ENCODE measurements at regions not wholly inside any gene's neighbourhood (a gene's known extent, or its start where the extent isn't known, plus 50 kb on each side); places are given as distances from the start of the nearest gene placed in this dataset.

DNA sequence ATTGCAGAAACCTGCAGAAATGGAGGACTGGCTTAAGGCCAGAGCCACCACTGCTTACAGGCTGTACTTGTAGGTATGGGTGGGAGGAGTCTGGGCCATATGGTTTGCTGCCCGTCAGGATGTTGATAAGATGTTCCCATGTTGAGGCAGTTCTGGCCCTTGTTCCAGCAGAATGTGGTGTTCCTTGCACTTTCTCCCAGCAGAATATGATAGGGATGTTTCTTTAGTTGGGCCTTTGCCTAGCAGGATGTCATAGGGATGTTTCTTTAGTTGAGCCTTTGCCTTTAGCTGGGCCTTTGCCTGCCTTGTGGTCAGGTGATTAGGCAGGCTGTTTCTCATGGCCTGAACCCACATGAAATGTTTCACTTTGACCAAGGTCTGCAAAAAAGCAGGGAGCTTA, 139.1 kb upstream of the PAQR3 start:
- DNase-seq = no peak

DNA sequence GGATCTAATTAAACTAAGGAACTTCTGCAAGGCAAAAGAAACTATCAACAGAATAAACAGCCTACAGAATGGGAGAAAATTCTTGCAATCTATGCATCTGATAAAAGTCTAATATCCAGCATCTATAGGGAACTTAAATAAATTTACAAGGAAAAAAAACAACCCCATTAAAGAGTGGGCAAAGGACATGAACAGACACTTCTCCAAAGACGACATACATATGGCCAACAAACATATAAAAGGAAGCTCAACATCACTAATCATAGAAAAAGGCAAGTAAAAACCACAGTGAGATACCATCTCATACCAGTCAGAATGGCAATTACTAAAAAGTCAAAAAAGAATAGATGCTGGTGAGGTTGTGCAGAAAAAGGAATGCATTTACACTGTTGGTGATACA, 134.8 kb upstream of the PAQR3 start:
- no peak for DNase-seq

DNA sequence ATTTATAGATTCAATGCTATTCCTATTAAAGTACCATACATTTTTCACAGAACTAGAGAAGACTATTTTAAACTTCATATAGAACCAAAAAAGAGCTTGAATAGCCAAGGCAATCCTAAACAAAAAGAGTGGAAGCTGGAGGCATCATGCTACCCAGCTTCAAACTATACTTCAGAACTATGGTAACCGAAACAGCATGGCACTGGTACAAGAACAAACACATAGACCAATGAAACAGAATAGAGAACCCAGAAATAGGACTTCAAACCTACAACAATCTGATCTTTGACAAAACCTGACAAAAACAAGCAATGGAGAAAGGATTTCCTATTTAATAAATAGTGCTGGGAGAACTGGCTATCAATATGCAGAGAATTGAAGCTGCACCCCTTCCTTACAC, 134.2 kb upstream of the PAQR3 start:
- no peak for DNase-seq

DNA sequence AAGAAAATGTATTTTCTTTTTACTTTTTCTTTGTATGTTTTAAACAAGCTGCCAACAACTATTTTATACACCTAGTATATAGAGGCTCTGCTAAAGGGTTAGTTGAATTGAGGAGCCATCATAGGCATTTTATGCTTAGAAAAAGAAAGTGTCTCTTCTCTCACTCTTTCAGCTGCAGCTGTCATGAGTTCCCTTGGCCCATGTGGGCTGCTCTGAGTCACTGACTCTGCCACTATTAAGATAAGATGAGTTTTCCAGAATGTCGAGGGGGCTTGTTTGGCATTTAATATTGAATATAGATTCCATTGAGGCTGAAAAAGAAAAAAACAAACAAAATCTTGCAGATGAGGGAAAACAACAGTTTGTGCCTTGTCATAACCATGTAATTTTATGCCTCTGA, 126.0 kb upstream of the PAQR3 start:
- no peak for DNase-seq

DNA sequence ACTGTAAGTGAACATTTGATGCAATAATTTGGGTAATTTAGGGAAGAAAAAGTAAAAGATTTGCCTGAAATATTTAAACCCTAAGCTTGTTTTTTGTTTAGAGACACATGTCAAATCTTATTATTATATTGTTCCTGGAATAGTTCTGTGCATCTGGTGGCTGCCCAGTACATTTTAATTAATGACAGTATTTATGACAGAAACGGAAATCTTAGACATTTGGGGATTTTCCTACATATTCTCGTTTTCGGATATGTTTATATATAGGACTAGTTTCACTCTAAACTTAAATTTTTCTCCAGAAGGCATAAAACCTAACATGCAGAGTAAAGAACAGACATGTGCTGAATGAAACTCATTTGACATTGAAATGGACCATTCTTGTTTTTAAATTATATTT, 125.6 kb upstream of the PAQR3 start:
- no peak for DNase-seq

DNA sequence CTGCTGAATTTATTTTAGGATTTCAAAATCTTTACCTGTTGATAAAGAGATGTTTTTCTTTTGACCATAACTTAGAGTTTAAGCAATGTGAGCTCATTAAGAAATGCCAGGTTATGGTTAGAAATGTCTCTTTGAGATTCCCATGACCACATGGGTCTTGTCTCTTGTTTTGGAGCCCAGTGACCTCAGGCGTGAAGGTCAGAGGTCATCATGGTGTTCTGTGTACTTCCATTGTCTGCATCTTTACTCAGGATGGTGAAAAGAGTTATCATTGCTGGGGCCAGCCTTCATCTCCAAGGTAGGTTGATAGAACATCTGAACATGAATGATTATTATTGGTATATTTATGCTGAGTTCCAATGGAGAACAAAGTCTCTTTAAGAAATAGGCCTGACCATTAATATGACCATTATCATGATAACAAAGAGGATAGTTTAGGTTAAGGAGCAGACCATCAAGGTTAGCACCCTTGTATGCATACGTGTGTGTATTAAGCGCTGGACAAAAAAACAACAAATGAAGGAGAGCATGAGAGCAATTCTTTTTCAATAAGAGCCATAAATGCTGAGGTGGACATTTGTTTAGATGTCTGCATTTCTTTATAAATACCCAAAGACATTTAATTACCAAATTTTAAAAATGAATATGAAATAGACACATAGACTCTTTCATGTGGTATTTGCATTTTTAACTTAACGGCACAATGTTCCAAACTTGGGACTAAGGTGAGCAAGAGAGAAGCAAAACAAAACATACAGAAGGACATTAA, 120.6 kb upstream of the PAQR3 start:
- DNase-seq = no peak

DNA sequence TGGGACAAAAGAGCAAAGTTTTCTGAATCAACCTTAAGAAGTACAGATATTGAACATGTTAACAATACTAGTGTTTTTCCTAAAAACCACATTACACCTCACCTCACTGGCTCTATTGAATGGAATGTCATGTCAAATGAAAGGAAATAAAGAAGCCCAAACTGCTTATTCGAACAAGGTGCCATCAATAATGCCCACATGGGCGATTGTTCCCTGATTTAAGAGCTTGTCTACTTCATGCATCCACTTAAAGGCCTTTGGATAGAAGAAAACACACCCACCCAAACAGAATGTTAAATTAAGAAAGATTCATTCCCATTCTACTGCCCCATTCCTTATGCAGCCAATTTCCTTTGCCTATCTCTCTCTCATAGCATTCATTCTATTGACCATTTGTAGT, 118.5 kb upstream of the PAQR3 start:
- no peak for DNase-seq

DNA sequence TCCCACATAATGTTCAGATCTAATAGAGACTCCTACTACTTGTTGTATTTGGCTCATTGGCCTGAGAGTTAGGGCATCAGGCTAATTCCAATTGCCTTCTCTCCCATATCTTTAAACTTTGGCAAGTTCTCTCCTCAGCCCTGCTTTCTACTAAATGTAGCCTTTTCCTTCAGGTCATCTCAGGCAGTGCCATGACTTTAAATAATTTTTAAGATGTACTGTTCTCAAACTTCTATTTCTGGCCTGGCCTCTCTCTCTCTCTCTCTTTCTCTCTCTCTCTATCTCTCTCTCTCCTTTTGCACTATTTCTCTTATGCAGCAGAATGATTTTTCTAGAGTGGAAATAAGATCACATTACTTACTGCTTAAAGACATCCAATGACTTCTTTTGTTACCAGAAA, 114.5 kb upstream of the PAQR3 start:
- DNase-seq = no peak

DNA sequence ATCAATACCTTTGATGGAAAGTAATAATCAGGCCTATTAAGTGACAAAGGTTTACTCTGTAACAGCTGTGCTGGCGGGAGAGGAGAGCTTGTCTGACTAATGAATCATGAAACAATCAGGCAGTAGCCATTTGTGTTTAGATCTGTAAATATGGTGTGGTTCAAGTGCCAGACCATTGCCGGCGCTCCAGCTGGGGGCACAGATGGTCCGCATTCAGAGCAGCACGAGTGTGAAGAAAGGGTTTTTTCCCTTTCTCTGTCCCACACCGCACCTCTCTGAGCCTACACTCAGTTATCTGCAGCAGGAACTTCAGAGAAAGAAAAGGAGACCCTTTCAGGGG, 111.3 kb upstream of the PAQR3 start:
- DNase-seq = no peak

DNA sequence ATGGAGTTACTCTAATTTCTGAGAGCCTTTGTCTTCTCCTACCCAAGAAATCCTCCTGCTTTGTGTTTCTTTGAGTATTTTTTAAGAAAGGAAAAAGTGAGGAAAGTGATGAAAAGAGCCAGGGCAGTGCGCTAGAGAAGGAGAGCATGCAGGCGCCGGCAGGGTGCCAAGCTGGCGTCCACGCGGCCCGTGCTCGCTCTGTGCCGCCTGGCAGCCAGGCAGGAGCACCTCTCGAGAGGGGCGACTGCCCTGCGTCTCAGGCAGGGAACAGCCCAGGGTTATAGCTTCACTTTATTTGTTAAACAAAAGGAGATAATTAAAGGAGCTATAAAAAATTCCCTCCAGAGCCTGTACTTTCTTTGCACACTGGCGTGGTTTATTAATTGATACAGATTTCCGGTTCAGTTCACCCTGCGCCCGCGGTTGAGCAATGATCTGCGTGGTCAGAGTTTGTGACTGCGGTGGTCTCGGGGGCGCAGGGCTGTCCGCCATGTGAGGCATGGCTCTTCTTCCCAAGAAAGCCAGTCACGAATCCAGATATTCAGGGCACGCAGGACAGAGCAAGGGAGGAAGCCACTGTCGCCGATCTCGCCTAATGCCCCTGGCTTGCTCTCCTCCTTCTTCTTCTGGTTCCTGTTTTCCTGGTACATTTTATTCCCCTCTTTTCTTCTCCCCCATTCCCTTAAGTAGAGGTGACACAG, 110.8 kb upstream of the PAQR3 start:
- DNase-seq = no peak

DNA sequence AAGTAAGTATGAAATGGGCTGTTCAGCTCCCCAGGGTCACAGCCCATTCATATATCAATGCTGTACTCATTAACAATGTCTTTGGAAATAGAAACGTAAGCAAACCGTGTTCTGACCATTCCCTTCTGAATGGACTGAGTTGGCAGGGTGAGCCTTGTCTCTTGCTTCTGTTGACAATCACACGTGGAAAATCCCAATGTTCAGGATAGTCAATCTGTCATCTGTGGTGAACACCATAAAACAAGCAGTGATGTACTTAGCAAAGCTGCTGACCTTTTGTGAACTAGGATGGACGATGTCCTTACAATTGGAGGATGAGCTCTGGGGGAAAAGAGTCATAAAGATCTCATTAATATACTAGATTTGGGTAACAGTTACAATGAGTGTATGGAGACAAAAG, 109.6 kb upstream of the PAQR3 start:
- no peak for DNase-seq

DNA sequence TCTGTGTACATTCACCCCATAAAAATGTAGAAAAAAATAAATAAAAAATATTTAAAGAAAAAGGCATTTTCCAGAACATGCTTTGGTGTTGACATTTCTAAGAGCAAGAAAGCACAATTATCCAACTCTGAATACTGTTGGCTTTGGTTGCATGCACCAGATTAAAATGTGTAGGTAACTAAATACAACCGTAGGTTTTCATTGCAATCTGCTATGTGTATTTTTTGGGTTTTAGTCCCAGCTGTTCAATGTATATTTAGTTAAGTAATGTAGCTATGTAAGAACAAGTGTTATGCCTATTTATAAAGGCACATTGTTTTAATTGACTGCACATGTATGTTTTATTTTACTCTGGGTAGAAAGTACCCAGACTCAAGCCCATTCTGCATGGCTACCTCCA, 108.1 kb upstream of the PAQR3 start:
- DNase-seq = no peak

DNA sequence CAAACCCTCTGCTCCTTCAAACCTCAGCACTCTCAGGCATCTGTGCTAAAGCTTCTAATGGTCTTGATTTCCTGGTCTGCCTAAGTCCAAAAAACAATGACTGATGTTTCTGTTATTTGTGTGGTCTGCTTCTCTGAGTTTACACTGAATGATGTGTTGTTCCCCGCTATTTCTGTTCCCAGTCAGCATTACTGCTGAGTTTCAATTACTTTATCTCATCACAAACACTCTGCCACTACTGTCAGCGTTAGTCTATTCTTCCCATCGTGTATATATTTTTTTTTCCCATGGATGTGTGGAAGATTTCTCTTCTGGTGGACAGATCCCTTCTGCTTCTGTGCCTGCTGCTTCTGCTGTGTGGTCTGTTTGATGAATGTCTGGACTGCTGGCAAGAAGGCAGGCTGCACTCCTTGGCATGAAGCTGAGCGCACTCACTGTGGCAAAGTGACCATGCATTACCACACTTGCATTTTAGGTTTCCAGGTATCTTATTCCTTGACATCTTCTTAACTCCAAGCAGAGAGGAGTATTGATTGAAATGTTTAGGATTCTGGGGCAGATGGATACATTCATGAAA, 106.9 kb upstream of the PAQR3 start:
- DNase-seq = no peak

DNA sequence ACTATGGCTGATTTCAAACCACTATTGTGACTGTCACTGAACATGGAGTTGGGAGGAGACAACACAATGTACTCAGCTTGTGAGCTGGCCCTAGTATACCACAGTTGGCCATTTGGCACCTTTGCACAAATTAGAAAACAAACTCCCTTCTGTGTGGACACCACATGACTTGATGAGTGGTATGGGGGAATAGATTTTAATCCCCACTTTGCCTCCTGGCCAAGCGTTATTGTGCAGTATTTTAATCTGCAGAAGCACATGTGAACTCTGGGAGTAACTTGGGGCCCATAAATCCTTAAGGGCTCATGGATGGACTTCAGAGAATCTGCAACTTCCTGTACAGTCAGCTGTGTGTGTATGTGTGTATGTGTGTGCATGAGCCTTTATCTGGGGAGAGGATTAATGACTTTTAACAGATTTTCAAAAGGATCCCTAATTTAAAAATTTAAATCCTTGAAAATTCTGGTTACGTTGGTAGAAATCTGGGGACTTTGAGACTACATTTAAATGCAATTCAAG, 105.0 kb upstream of the PAQR3 start:
- DNase-seq = no peak

DNA sequence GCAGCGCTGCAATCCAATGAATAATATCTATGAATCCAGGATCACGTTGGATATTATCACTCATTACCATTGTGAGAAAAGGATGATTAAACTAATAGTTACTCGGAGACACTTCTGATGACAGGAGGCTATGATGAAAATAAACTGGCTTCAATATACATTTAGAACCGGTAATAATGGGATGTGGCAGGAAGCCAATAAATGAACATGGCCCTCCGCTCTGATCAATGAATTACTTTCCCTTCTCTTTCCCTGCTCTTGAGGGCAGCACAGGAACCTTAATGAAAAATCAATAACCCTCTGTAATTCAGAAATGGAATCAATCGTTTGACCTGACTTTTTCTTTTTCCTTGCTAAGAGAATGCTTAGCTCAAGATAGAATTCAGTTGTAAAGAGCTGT, 103.9 kb upstream of the PAQR3 start:
- no peak for DNase-seq

DNA sequence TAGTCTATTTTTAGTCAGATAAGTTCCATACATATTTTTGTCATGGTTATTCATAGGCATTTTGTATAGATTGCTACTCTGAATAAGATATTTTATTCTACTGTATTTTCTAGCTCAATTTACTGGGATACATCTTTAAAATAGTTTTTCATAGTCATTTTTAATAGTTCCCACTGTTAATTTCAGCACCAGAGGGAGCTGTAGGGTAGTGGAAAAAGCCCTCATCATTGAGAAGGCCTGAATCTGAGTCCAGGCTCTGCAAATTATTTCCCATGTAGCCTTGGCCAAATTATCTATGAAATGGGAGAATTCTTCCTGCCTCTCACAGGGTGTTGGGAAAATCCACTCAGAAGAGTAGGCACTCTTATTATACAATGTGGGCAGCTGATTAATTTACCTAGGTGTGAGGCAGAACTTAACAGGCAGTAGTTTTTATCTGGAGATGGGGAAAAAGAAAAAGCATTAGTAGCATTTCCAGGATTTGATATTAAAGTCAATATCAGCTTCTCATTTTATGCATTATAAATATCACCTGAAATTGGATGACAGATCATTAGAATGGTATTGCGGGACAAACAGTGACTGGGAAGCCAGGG, 102.9 kb upstream of the PAQR3 start:
- DNase-seq = peak; percentile 3

DNA sequence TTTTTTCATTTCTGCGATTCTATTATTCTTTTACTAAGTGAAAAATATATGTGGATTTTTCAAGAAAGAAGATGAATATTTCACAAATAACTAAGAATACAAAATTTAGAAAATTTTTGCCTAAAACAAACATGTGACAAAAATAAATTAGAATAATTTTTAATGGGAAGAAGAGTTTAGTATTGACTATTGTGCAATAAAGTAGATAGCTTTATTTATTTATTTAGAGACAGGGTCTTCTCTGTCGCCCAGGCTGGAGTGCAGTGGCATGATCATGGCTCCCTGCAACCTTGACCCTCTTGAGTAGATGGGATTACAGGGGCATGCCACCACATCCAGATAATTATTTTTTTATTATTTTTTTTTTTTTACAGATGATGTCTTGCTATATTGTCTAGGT, 95.3 kb upstream of the PAQR3 start:
- DNase-seq = no peak

DNA sequence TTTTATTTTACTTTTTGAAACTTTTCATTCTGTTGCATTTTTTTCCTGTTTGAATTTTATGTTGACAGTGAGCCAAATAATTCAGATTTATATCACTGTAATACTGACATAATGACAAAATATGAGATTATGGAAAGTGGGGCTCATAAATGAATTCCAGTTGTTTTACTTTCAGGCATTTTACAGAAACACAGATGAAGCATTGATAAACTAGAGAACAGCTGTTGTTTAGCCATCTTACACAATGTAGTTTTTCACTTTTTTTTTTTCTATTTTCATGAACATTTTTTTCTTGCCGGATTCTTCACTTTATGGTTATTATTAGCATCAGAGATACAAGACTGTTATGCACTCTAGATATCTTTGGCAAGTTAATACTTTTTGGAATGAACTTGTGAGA, 91.7 kb upstream of the PAQR3 start:
- no peak for DNase-seq

DNA sequence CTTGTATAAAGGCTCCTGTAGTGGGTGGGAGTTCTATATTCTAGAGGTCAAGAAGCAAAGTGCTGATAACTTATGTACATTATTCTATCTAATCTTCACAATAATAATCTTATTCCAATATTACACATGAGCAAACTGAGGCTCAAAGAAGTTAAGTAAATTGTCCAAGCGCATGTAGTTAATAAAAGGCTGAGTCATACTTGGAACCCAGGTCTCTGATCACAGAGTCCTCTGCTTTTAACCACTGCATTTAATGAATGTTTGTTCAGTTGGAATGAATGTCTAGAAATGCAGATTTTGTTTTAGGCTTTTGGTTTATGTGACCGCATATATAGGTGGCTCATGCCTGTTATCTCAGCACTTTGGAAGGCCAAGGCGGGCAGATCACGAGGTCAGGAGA, 88.4 kb upstream of the PAQR3 start:
- DNase-seq = no peak

DNA sequence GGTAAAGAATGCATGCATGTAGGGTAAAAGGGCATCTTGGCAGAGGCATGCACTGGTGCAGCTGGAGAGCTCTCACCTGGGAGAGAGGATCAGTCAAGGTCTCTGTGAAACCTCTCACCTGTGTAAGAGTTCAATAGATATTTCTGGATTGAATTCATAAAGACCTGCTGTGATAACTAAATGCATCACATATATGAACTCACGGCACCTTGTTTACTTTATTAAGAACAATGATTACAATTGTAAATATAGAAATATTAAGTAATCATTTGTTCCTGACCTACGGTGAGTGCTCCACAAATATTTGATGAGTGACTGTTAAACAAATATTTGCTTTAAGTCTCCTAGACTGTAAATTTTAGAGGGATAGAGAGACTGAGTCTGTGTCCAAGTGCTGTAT, 85.9 kb upstream of the PAQR3 start:
- no peak for DNase-seq

DNA sequence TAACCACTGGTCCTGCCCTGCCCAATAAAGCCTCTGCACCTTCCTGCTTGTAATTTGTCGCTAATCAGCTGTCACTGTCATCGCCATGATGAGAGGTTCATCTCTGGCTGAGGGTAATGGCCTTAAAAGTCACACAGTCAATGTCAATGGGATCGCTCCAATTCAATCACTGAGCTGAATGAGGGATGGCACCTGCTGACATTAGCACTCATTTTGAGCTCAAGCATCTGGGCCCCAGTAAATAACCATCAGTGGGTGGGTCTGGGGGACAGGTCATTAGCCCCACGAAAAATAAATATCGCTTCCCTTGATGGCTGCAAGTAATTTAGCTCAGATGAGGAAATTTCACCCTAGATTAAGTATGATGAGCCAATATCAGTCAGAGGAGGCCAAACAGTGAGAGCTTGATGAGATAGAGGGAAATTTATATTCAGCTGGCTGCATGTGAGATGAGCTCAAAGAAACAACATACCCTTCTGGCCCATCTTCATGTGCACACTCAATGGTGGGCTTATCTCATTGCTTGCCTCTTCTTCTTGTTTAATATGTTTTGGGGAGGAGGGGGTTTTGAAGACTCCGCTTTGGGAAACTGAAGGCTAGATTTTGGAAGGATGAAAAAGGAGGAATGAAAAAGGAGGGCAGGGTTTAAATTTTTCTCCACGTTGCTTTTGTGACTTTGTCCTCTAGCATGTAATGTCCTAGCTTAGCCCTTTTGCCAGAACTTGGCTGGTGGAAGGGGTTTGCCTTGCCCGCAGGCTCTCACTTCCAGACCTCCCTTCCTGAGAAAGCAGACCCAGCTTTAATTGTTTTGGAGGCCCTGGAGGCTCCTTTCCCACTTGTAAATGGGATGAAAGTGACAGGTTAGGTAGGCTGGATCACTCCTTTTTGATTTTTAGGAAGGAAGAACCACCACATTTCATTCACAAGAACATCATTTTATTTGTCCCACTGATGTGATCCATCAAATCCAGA, 84.8 kb upstream of the PAQR3 start:
- DNase-seq = no peak

DNA sequence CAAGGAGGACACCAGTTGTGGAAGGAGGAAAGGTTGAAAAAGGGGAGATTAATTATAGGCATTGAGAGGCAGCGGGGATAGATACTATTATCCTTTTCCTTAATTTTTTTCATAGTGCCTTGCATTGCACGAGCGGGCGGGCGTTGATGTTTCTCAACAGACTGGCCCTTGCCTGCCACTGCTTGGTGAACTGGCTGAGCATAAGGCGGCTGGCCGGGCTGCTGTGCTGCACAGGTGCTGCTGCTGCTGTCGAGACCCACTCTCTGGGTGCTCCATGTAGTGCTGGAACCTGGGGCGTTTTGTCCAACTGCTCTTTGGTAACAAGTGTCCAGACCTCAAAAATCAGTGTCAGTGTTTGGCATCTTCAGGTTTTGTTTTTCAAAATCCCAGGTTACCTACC, 83.3 kb upstream of the PAQR3 start:
- no peak for DNase-seq

DNA sequence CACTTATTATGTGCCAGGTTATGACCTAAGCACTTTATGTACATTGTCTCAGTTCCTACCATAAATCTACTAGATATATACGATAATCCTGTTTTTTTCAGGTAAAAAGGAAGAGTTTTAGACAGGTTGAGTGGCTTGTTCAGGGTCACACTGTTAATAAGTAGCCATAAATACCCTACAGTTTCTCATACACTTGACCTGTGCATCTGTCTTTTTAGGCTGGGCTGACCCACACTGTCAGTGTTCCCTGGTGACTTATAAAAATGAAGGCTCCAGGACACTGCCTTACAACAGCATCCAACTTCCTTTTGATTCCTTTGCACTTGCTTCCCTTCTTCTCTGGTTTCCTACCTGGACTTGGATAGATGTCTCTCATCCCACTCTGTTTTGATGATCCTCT, 78.2 kb upstream of the PAQR3 start:
- no peak for DNase-seq

All from EL (cell line).